H1 (cell line): ENCODE measurements at regions not wholly inside any gene's neighbourhood (a gene's known extent, or its start where the extent isn't known, plus 50 kb on each side); places are given as distances from the start of the nearest gene placed in this dataset.

Experiments
- CTCF ChIA-PET: fragments of 300-600 bp; sonication (Branson Sonifier 250); formaldehyde crosslinking; loops from one replicate; lab custom pipeline; 2021; ENCODE audit not compliant: partially characterized antibody; lab: Charles Lee
- POLR2A ChIA-PET: fragments of 300-600 bp; sonication (Branson Sonifier 250); formaldehyde crosslinking; loops from one replicate; lab custom pipeline; 2021; ENCODE audit warnings: inconsistent platforms; ENCODE audit not compliant: partially characterized antibody; lab: Charles Lee
- DNase-seq, 2 experiments: peaks; one replicate each; pipeline versions ENCODE4 v3.0.0 to v3.0.0-alpha.2; 2010 to 2022; ENCODE audit warnings: low spot score in 2 of 2, low read depth in 1 of 2, mixed read lengths in 1 of 2
- FAIRE-seq: peaks from 2 replicates; lab custom pipeline; 2011; peaks lifted over from hg19 to GRCh38; lab: Jason Lieb, UNC
- H2AFZ ChIP-seq: 2 replicates; pipeline ENCODE4 v1.8.1; 2012; ENCODE audit warnings: low read length, inconsistent platforms
- H2AK5ac ChIP-seq: 2 replicates; pipeline ENCODE4 v1.6.1; 2013; ENCODE audit warnings: low read depth, low read length
- H2BK120ac ChIP-seq: replicated peaks from 2 replicates; pipeline ENCODE3; 2013; ENCODE audit warnings: low read depth, low read length, inconsistent platforms
- H2BK12ac ChIP-seq: 2 replicates; pipeline ENCODE4 v1.6.1; 2013; ENCODE audit warnings: low read depth, low read length
- H2BK15ac ChIP-seq: 2 replicates; pipeline ENCODE4 v1.6.1; 2013; ENCODE audit warnings: low read length
- H2BK20ac ChIP-seq: 2 replicates; pipeline ENCODE4 v1.6.1; 2013; ENCODE audit warnings: low read length
- H2BK5ac ChIP-seq: 2 replicates; pipeline ENCODE4 v1.6.1; 2013; ENCODE audit warnings: low read depth, low read length
- H3K14ac ChIP-seq: 2 replicates; pipeline ENCODE4 v1.6.1; 2013; ENCODE audit warnings: inconsistent platforms; ENCODE audit not compliant: insufficient read length
- H3K18ac ChIP-seq: 2 replicates; pipeline ENCODE4 v1.6.1; 2013; ENCODE audit warnings: low read length; ENCODE audit errors: extremely low read depth
- H3K23ac ChIP-seq: 2 replicates; pipeline ENCODE4 v1.6.1; 2013; ENCODE audit warnings: inconsistent platforms; ENCODE audit not compliant: insufficient read length
- H3K23me2 ChIP-seq: 2 replicates; pipeline ENCODE4 v1.6.1; 2013; ENCODE audit warnings: low read depth, low read length
- H3K27ac ChIP-seq: 2 replicates; pipeline ENCODE4 v1.6.1; 2011; ENCODE audit warnings: low read depth, low read length, inconsistent platforms
- H3K27me3 ChIP-seq, 4 experiments: replicated peaks in 1 of 4; 1 replicate in 1 of 4; 2 replicates in 3 of 4; pipeline versions ENCODE4 v1.6.1 to v1.8.1; 2011 to 2013; ENCODE audit warnings: low read length in 3 of 4, mild to moderate bottlenecking in 3 of 4, inconsistent platforms in 2 of 4, mixed read lengths in 2 of 4, moderate library complexity in 1 of 4; ENCODE audit not compliant: control insufficient read depth in 3 of 4, insufficient read depth in 3 of 4; ENCODE audit errors: extremely low read depth in 1 of 4
- H3K36me3 ChIP-seq, 4 experiments: 2 replicates each; pipeline versions ENCODE4 v1.6.1 to v1.8.1; 2011 to 2013; ENCODE audit warnings: mild to moderate bottlenecking in 4 of 4, low read length in 3 of 4, moderate library complexity in 2 of 4, control low read depth in 1 of 4, inconsistent platforms in 1 of 4; ENCODE audit not compliant: insufficient read depth in 4 of 4, control insufficient read depth in 2 of 4
- H3K4ac ChIP-seq: replicated peaks from 2 replicates; pipeline ENCODE3; 2013; ENCODE audit warnings: low read length, low read depth, mixed read lengths, inconsistent platforms; ENCODE audit not compliant: insufficient read length
- H3K4me1 ChIP-seq, 4 experiments: replicated peaks in 1 of 4; 1 replicate in 1 of 4; 2 replicates in 3 of 4; pipeline versions ENCODE4 v1.6.1 to v1.8.1; 2011 to 2013; ENCODE audit warnings: low read length in 3 of 4, inconsistent platforms in 2 of 4, mixed read lengths in 1 of 4; ENCODE audit not compliant: insufficient read depth in 4 of 4, control insufficient read depth in 3 of 4
- H3K4me2 ChIP-seq, 2 experiments: 2 replicates each; pipeline versions ENCODE4 v1.6.1 to v1.8.1; 2011 to 2013; ENCODE audit warnings: low read depth in 2 of 2, low read length in 2 of 2, control low read depth in 1 of 2, inconsistent platforms in 1 of 2, mild to moderate bottlenecking in 1 of 2; ENCODE audit not compliant: insufficient read depth in 1 of 2
- H3K4me3 ChIP-seq, 4 experiments: fragments of 200-600, 300-600 bp in 1 of 4; sonication (generic), shearing (Covaris generic), sonication (Bioruptor Twin) in 1 of 4; 2 replicates each; pipeline versions ENCODE4 v1.5.1 to v1.8.1; 2011 to 2016; ENCODE audit warnings: low read length in 4 of 4, low read depth in 3 of 4, control low read depth in 2 of 4, inconsistent platforms in 2 of 4, mild to moderate bottlenecking in 2 of 4, mixed read lengths in 1 of 4, moderate library complexity in 1 of 4; ENCODE audit not compliant: insufficient read depth in 2 of 4; ENCODE audit errors: extremely low read depth in 1 of 4
- H3K56ac ChIP-seq: replicated peaks from 2 replicates; pipeline ENCODE3; 2013; ENCODE audit warnings: low read depth, mild to moderate bottlenecking, mixed read lengths, low read length, inconsistent platforms; ENCODE audit not compliant: insufficient read length
- H3K79me1 ChIP-seq: 2 replicates; pipeline ENCODE4 v1.6.1; 2013; ENCODE audit warnings: low read depth, low read length, control low read depth
- H3K79me2 ChIP-seq, 2 experiments: 2 replicates each; pipeline versions ENCODE4 v1.6.1 to v1.8.1; 2012 to 2013; ENCODE audit warnings: low read length in 2 of 2, mild to moderate bottlenecking in 2 of 2, inconsistent platforms in 1 of 2; ENCODE audit not compliant: insufficient read depth in 2 of 2, control insufficient read depth in 1 of 2
- H3K9ac ChIP-seq, 4 experiments: replicated peaks in 1 of 4; 1 replicate in 1 of 4; 2 replicates in 3 of 4; pipeline versions ENCODE4 v1.6.1 to v1.8.1; 2011 to 2013; ENCODE audit warnings: low read depth in 3 of 4, low read length in 3 of 4, control low read depth in 2 of 4, mild to moderate bottlenecking in 2 of 4, moderate library complexity in 2 of 4, inconsistent platforms in 1 of 4; ENCODE audit errors: extremely low read depth in 1 of 4
- H3K9me3 ChIP-seq, 2 experiments: 2 replicates each; pipeline versions ENCODE4 v1.6.1 to v1.8.1; 2012 to 2013; ENCODE audit warnings: mild to moderate bottlenecking in 2 of 2, moderate library complexity in 2 of 2, control low read depth in 1 of 2, inconsistent platforms in 1 of 2, low read depth in 1 of 2, low read length in 1 of 2, mixed read lengths in 1 of 2; ENCODE audit not compliant: insufficient read depth in 2 of 2
- H4K20me1 ChIP-seq, 2 experiments: replicated peaks in 1 of 2; 2 replicates each; pipeline versions ENCODE3 to v1.8.1; 2011 to 2013; ENCODE audit warnings: inconsistent platforms in 2 of 2, low read length in 2 of 2, mild to moderate bottlenecking in 1 of 2; ENCODE audit not compliant: insufficient read depth in 2 of 2, control insufficient read depth in 1 of 2
- H4K5ac ChIP-seq: 2 replicates; pipeline ENCODE4 v1.6.1; 2013; ENCODE audit warnings: low read length, low read depth, mixed read lengths, inconsistent platforms; ENCODE audit not compliant: insufficient read length
- H4K8ac ChIP-seq: 2 replicates; pipeline ENCODE4 v1.8.0; 2013; ENCODE audit warnings: mild to moderate bottlenecking, moderate library complexity, low read length, inconsistent platforms; ENCODE audit not compliant: insufficient read depth; ENCODE audit errors: extremely low read depth
- H4K91ac ChIP-seq: replicated peaks from 2 replicates; pipeline ENCODE3; 2013; ENCODE audit warnings: low read length, mixed read lengths, inconsistent platforms; ENCODE audit not compliant: insufficient read length
- CBX5 ChIP-seq: fragments of 300-800, 300-1000 bp; sonication (generic); IDR thresholded peaks from 2 replicates; pipeline ENCODE4 v1.7.1; 2016; ENCODE audit warnings: antibody characterized with exemption, low read length, low read depth
- EP300 ChIP-seq, 2 experiments: IDR thresholded peaks; 1 replicate in 1 of 2; 2 replicates in 1 of 2; pipeline ENCODE4 v1.6.1; 2011 to 2012; ENCODE audit warnings: low read depth in 2 of 2, low read length in 2 of 2, mild to moderate bottlenecking in 2 of 2, borderline replicate concordance in 1 of 2, inconsistent platforms in 1 of 2, moderate library complexity in 1 of 2
- GABPA ChIP-seq: IDR thresholded peaks from 2 replicates; pipeline ENCODE4 v1.6.1; 2011; ENCODE audit warnings: mild to moderate bottlenecking, low read length, moderate library complexity, borderline replicate concordance; ENCODE audit not compliant: insufficient read depth
- GTF2F1 ChIP-seq: IDR thresholded peaks from 2 replicates; pipeline ENCODE4 v1.6.1; 2012; ENCODE audit warnings: low read depth, low read length, improper control_type of control experiment, borderline replicate concordance
- NANOG ChIP-seq: IDR thresholded peaks from 2 replicates; pipeline ENCODE4 v1.6.1; 2011; ENCODE audit warnings: low read length, low read depth, mild to moderate bottlenecking, inconsistent platforms; ENCODE audit not compliant: insufficient read depth, poor library complexity, severe bottlenecking
- TBP ChIP-seq: IDR thresholded peaks from 2 replicates; pipeline ENCODE4 v1.6.1; 2011; ENCODE audit warnings: low read depth, low read length, improper control_type of control experiment
- WGBS, 2 experiments: shearing (Covaris generic) in 1 of 2; methylation state at CpG; one replicate each; pipeline versions ENCODE4 v1.1.6 to v1.1.7; 2013 to 2015; ENCODE audit warnings: low lambda C conversion rate in 2 of 2, mixed read lengths in 2 of 2, inconsistent platforms in 1 of 2, low coverage in 1 of 2, missing lambda C conversion rate in 1 of 2; ENCODE audit not compliant: insufficient replicate concordance in 2 of 2, insufficient coverage in 1 of 2, insufficient read length in 1 of 2; ENCODE audit errors: extremely low coverage in 1 of 2, missing lambda C conversion rate in 1 of 2; 5-methylcytosine and 5-hydroxymethylcytosine counted together

DNA sequence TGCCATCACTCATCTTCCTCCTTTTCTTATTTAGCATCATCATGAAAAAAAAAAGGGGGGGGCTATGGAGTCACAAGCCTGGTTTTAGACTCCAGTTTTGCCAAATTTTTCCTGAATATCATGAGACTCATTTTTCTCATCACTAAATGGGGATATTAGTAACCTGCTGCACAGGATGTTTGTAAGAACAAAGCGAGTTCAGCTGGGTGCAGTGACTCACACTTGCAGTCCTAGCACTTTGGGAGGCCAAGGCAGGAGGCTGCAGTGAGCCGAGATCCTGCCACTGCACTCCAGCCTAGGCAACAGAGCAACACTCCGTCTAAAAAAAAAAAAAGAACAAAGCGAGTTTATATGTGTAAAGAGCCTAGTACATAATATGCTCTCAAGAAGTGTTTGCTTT, 82.8 kb downstream of the TFAP2A start:
- no peak overlapping the region for H4K91ac ChIP-seq
- no peak overlapping the region for H2BK5ac ChIP-seq
- H3K14ac ChIP-seq, result no peak overlapping the region
- no peaks in the 10 kb centered on the region for H4K20me1 ChIP-seq
- H3K36me3 ChIP-seq, result no peaks in the 10 kb centered on the region
- ChIA-PET CTCF (interaction anchor here (1.1 to 1.3 kb wide), 2 partner anchors 10 to 89 kb away, joined by 3 to 4 read pairs; no protein-coding TSS in a partner anchor), POLR2A (no interaction called here)
- H4K8ac ChIP-seq, result no peak overlapping the region
- H3K23me2 ChIP-seq, result no peaks in the 10 kb centered on the region
- no peak overlapping the region for H2BK120ac ChIP-seq
- H2BK15ac ChIP-seq, result no peak overlapping the region
- H2BK20ac ChIP-seq, result no peak overlapping the region
- no peak for DNase-seq
- WGBS, 2 experiments, result 91% methylated on average over 2 of the region's 4 CpGs; no CpG with 5 or more reads in 1 of the 2 experiments
- no peak overlapping the region for H3K18ac ChIP-seq
- no peak overlapping the region for H3K9ac ChIP-seq
- H3K4me3 ChIP-seq, result no peak overlapping the region
- H3K4me1 ChIP-seq, result no peaks in the 10 kb centered on the region
- H3K4ac ChIP-seq, result no peak overlapping the region
- no peak overlapping the region for H4K5ac ChIP-seq
- H3K56ac ChIP-seq, result no peak overlapping the region
- H2AK5ac ChIP-seq, result no peak overlapping the region
- no peak overlapping the region for H2BK12ac ChIP-seq
- no peak overlapping the region for H3K23ac ChIP-seq
- TF ChIP-seq CBX5, result no peak
- no peak for TF ChIP-seq GTF2F1
- TF ChIP-seq TBP, result no peak
- TF ChIP-seq EP300 (IDR thresholded peaks at IDR 0.05; ENCODE audit: borderline replicate concordance in 1 of 2, low read depth in 2 of 2, low read length in 2 of 2), result no peak
- no peak for TF ChIP-seq GABPA
- no peak for TF ChIP-seq NANOG
- no peaks in the 10 kb centered on the region for H3K79me1 ChIP-seq
- H3K27ac ChIP-seq, result no peak overlapping the region
- no peak for FAIRE-seq
- no peaks in the 10 kb centered on the region for H3K27me3 ChIP-seq
- H2AFZ ChIP-seq, result no peak overlapping the region
- H3K9me3 ChIP-seq, result no peaks in the 10 kb centered on the region
- H3K79me2 ChIP-seq, result no peaks in the 10 kb centered on the region
- H3K4me2 ChIP-seq, result no peak overlapping the region
